Tibial nerve (tissue), 4 donors: ENCODE measurements at regions not wholly inside any gene's neighbourhood (a gene's known extent, or its start where the extent isn't known, plus 50 kb on each side); places are given as distances from the start of the nearest gene placed in this dataset.

ENCODE experiments used
- CTCF ChIP-seq, 5 experiments: fragments of 200-600 bp in 3 of 5; fragments of 450-650 bp in 2 of 5; sonication (generic) in 3 of 5; IDR thresholded peaks; one replicate each; pipeline ENCODE4 v1.5.1; 2016 to 2019; ENCODE audit warnings: antibody characterized with exemption in 5 of 5, mild to moderate bottlenecking in 3 of 5, moderate library complexity in 2 of 5
- EP300 ChIP-seq, 2 donors: sonication (generic); formaldehyde crosslinking; IDR thresholded peaks; one replicate each; pipeline ENCODE4 v1.6.1; 2017; ENCODE audit warnings: antibody characterized with exemption in 2 of 2, mild to moderate bottlenecking in 1 of 2
- POLR2A ChIP-seq, 2 donors: fragments of 450-650 bp; IDR thresholded peaks; one replicate each; pipeline ENCODE4 v1.6.1; 2017; ENCODE audit warnings: antibody characterized with exemption in 2 of 2, mild to moderate bottlenecking in 2 of 2, moderate library complexity in 2 of 2

GRCh38 chr6:155690820-155691219 is 235.2 kb upstream of the NOX3 start:
- TF ChIP-seq CTCF (IDR thresholded peaks at IDR 0.05) (no peak), EP300 (IDR thresholded peaks at IDR 0.05) (no peak), POLR2A (IDR thresholded peaks at IDR 0.05) (no peak)
